ENCODE measurements at regions not wholly inside any gene's neighbourhood (a gene's known extent, or its start where the extent isn't known, plus 50 kb on each side); places are given as distances from the start of the nearest gene placed in this dataset.

DNA sequence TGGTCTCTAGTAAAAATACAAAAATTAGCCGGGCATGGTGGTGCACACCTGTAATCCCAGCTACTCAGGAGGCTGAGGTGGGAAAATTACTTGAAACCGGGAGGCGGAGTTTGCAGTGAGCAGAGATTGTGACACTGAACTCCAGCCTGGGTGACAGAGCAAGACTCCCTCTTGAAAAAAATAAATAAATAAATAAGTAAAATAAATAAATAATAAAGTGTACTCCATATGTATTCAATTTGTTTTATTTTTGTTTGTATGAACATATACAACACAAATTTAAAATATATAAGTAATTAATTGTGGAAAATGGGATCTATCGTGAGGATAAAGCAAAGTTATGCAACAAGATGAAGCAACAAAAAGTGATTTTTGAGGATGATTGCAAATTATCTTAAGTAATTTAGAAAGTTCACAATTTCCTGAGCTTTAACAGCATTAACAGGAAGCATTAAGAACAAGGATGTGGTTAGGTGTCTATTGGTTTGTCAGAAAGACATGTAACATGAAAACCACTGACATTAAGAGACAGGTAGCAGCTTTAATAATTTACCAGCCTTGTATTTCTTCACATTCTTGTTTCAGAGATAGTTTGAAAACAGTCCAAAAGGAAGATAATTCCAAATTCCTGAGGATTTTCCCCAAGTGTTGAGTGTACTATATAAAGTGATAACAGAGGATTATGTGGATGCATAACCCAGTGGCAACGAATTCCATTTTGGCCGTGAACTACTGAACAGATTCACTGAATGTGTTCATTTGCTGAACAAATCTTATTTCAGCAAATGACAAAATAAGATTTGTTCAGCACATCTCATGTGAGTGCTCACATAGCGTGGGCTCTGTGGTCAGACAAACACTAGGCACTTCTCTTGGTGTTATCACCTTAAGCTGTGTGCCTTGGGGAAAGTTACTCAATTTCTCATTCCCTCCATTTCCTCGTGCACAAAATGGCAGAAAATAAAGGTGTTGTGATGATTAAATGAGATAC lies 68.6 kb upstream of the RESF1 start:
- TF ChIP-seq POLR2A (IDR thresholded peaks at IDR 0.05), result no peak
- TF ChIP-seq, protein P1, sequence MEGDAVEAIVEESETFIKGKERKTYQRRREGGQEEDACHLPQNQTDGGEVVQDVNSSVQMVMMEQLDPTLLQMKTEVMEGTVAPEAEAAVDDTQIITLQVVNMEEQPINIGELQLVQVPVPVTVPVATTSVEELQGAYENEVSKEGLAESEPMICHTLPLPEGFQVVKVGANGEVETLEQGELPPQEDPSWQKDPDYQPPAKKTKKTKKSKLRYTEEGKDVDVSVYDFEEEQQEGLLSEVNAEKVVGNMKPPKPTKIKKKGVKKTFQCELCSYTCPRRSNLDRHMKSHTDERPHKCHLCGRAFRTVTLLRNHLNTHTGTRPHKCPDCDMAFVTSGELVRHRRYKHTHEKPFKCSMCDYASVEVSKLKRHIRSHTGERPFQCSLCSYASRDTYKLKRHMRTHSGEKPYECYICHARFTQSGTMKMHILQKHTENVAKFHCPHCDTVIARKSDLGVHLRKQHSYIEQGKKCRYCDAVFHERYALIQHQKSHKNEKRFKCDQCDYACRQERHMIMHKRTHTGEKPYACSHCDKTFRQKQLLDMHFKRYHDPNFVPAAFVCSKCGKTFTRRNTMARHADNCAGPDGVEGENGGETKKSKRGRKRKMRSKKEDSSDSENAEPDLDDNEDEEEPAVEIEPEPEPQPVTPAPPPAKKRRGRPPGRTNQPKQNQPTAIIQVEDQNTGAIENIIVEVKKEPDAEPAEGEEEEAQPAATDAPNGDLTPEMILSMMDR (IDR thresholded peaks at IDR 0.05), result no peak
